A549 (cell line): ENCODE measurements at regions not wholly inside any gene's neighbourhood (a gene's known extent, or its start where the extent isn't known, plus 50 kb on each side); places are given as distances from the start of the nearest gene placed in this dataset.

Source experiments
- CHD2 ChIP-seq: fragments of 150-350 bp; IDR thresholded peaks from 2 replicates; pipeline ENCODE4 v1.6.1; 2014; ENCODE audit warnings: low read length; ENCODE audit not compliant: partially characterized antibody
- EP300 ChIP-seq, 2 experiments: fragments of >200 bp; sonication (Bioruptor Twin); formaldehyde crosslinking; IDR thresholded peaks; 2 replicates in 1 of 2; 3 replicates in 1 of 2; pipeline ENCODE4 v1.6.1; 2016 to 2017
- GATA3 ChIP-seq: IDR thresholded peaks from 2 replicates; pipeline ENCODE4 v1.6.1; 2012; ENCODE audit warnings: borderline replicate concordance
- KDM5A ChIP-seq: fragments of 200-600 bp; sonication (generic); IDR thresholded peaks from 2 replicates; pipeline ENCODE4 v1.6.1; 2016; ENCODE audit warnings: antibody characterized with exemption, mild to moderate bottlenecking
- MYC ChIP-seq: IDR thresholded peaks from 2 replicates; pipeline ENCODE4 v1.6.1; 2012; ENCODE audit warnings: mild to moderate bottlenecking, inconsistent platforms, low read length, improper control_type of control experiment, borderline replicate concordance
- PHF8 ChIP-seq: fragments of 200-600 bp; sonication (generic); IDR thresholded peaks from 2 replicates; pipeline ENCODE4 v1.6.1; 2016; ENCODE audit warnings: low read depth, mild to moderate bottlenecking, antibody characterized with exemption, moderate library complexity, borderline replicate concordance
- POLR2A ChIP-seq: IDR thresholded peaks from 2 replicates; pipeline ENCODE4 v1.6.1; 2012; ENCODE audit warnings: mild to moderate bottlenecking, low read length
- SREBF2 ChIP-seq: fragments of 450-650 bp; IDR thresholded peaks from 2 replicates; pipeline ENCODE4 v1.6.1; 2014; ENCODE audit warnings: mild to moderate bottlenecking, moderate library complexity
- ZFP36 ChIP-seq: fragments of 450-650 bp; IDR thresholded peaks from 2 replicates; pipeline ENCODE4 v1.6.1; 2014; ENCODE audit warnings: borderline replicate concordance; ENCODE audit not compliant: partially characterized antibody
- TF ChIP-seq, protein P1 (sequence below): fragments of >200 bp; sonication (Bioruptor Twin); formaldehyde crosslinking; IDR thresholded peaks from 3 replicates; pipeline ENCODE4 v1.5.1; 2016
- TF ChIP-seq, protein P2 (sequence below): IDR thresholded peaks from 2 replicates; pipeline ENCODE4 v1.6.1; 2012
- TF ChIP-seq, protein P3 (sequence below): fragments of 200-600 bp; sonication (generic); IDR thresholded peaks from 2 replicates; pipeline ENCODE4 v1.6.1; 2016; ENCODE audit warnings: antibody characterized with exemption, mild to moderate bottlenecking, moderate library complexity

DNA sequence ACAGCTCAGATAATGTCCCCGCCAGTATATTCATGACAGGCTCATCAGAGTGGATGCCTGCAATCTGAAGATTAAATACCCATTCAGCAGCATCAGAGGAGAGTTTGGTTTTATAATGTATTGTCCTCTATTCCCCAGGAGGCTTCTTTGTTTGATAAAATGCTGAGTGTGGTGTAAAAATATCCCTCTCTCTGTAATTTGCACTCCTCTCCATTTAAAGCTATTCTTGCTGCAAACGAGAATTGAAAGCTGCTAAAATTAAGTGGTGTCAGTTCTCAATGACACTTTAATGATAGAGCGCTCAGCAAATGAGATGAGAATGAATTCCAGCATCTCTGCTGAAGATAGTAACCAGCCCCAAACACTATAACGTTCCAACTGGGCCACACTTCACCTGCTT lies 205.7 kb upstream of the RRP15 start:
- TF ChIP-seq, protein P1, sequence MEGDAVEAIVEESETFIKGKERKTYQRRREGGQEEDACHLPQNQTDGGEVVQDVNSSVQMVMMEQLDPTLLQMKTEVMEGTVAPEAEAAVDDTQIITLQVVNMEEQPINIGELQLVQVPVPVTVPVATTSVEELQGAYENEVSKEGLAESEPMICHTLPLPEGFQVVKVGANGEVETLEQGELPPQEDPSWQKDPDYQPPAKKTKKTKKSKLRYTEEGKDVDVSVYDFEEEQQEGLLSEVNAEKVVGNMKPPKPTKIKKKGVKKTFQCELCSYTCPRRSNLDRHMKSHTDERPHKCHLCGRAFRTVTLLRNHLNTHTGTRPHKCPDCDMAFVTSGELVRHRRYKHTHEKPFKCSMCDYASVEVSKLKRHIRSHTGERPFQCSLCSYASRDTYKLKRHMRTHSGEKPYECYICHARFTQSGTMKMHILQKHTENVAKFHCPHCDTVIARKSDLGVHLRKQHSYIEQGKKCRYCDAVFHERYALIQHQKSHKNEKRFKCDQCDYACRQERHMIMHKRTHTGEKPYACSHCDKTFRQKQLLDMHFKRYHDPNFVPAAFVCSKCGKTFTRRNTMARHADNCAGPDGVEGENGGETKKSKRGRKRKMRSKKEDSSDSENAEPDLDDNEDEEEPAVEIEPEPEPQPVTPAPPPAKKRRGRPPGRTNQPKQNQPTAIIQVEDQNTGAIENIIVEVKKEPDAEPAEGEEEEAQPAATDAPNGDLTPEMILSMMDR: no peak
- TF ChIP-seq, protein P2, sequence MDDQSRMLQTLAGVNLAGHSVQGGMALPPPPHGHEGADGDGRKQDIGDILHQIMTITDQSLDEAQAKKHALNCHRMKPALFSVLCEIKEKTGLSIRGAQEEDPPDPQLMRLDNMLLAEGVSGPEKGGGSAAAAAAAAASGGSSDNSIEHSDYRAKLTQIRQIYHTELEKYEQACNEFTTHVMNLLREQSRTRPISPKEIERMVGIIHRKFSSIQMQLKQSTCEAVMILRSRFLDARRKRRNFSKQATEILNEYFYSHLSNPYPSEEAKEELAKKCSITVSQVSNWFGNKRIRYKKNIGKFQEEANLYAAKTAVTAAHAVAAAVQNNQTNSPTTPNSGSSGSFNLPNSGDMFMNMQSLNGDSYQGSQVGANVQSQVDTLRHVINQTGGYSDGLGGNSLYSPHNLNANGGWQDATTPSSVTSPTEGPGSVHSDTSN: no peak
- TF ChIP-seq PHF8 (no peak), POLR2A (no peak), ZFP36 (no peak), GATA3 (no peak), KDM5A (no peak), EP300 (IDR thresholded peaks at IDR 0.05) (no peak), SREBF2 (no peak), MYC (no peak), CHD2 (no peak)
- TF ChIP-seq, protein P3, sequence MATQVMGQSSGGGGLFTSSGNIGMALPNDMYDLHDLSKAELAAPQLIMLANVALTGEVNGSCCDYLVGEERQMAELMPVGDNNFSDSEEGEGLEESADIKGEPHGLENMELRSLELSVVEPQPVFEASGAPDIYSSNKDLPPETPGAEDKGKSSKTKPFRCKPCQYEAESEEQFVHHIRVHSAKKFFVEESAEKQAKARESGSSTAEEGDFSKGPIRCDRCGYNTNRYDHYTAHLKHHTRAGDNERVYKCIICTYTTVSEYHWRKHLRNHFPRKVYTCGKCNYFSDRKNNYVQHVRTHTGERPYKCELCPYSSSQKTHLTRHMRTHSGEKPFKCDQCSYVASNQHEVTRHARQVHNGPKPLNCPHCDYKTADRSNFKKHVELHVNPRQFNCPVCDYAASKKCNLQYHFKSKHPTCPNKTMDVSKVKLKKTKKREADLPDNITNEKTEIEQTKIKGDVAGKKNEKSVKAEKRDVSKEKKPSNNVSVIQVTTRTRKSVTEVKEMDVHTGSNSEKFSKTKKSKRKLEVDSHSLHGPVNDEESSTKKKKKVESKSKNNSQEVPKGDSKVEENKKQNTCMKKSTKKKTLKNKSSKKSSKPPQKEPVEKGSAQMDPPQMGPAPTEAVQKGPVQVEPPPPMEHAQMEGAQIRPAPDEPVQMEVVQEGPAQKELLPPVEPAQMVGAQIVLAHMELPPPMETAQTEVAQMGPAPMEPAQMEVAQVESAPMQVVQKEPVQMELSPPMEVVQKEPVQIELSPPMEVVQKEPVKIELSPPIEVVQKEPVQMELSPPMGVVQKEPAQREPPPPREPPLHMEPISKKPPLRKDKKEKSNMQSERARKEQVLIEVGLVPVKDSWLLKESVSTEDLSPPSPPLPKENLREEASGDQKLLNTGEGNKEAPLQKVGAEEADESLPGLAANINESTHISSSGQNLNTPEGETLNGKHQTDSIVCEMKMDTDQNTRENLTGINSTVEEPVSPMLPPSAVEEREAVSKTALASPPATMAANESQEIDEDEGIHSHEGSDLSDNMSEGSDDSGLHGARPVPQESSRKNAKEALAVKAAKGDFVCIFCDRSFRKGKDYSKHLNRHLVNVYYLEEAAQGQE: no peak
